ENCODE measurements at regions not wholly inside any gene's neighbourhood (a gene's known extent, or its start where the extent isn't known, plus 50 kb on each side); places are given as distances from the start of the nearest gene placed in this dataset.

DNA sequence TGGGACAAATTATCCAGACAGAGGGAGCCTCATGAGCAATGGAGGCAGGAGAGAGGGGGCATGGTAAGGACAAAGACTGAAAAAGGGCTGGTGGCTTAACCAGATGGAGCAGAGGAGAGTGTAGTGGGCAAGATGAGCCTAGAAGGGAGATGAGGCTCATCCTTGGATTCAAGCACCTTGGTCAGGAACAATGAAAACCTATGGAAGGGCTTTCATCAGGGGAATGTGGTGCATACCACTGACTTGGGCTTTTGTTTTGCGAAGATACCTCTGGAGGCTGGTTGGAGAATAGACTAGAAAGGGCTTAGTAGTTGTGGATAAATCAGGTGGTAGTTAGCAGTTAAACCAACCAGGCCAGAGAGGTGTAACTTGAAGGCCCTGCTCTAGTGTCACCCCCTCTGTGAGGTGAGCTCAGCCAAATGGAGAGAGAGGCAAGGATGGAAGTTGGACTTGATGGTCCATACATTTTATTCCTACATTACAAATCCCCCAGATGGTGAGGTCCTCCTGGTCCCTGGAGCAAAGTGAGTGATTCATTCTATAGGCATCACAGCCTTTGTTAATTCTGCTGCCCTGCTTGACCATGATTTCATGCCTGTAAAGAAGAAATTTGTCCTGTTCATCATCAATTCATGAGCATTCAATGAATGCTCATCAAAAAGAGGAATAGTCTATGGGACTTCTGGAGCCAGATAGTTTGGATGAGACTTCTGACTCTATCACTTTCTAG lies 264.8 kb upstream of the IGFBP7 start:
- TF ChIP-seq, protein P1, sequence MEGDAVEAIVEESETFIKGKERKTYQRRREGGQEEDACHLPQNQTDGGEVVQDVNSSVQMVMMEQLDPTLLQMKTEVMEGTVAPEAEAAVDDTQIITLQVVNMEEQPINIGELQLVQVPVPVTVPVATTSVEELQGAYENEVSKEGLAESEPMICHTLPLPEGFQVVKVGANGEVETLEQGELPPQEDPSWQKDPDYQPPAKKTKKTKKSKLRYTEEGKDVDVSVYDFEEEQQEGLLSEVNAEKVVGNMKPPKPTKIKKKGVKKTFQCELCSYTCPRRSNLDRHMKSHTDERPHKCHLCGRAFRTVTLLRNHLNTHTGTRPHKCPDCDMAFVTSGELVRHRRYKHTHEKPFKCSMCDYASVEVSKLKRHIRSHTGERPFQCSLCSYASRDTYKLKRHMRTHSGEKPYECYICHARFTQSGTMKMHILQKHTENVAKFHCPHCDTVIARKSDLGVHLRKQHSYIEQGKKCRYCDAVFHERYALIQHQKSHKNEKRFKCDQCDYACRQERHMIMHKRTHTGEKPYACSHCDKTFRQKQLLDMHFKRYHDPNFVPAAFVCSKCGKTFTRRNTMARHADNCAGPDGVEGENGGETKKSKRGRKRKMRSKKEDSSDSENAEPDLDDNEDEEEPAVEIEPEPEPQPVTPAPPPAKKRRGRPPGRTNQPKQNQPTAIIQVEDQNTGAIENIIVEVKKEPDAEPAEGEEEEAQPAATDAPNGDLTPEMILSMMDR (IDR thresholded peaks at IDR 0.05): no peak
- TF ChIP-seq ZFX (IDR thresholded peaks at IDR 0.05; ENCODE audit: borderline replicate concordance): no peak
- no peak overlapping the region for H3K27ac ChIP-seq

DNA sequence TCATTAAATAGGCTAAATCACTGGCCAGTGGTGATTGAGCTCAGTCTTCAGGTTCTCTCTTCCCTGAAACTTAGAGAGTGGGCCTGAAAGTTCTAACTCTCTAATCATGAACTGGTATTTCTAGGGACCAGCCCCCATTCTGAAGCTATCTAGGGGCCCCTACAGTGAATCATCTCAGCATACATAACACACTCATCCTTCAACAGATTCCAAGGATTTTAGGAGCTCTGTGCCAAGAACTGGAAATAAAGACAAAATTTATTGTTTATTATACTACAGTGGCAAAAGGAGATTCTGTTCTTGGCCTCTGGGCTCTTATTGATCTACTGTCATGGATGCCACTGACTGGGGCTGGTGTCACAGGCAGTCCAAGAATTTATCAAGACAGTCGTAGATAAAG lies 263.8 kb upstream of the IGFBP7 start:
- TF ChIP-seq, protein P1 (IDR thresholded peaks at IDR 0.05): no peak
- no peak for TF ChIP-seq ZFX (IDR thresholded peaks at IDR 0.05; ENCODE audit: borderline replicate concordance)
- no peak overlapping the region for H3K27ac ChIP-seq

DNA sequence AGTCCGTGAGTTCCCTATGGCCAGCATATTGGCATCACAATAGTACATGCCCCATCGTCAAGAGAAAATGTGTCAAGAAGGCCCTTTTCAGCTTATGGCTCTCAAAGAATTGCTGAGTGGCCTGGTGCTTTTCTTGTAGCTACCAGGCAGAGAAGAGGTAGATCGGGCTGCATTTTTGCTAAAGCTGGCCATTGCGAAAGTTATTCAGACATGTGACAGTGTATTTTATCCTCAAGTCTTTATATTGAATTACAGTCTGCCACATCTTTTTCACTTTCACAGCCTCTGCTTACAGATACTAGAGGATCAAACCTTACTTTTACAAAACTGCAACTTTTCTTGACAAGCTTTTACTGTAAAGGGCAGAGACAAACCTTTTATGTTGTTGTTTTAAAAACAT lies 261.5 kb upstream of the IGFBP7 start:
- TF ChIP-seq, protein P1 (IDR thresholded peaks at IDR 0.05): no peak
- TF ChIP-seq ZFX (IDR thresholded peaks at IDR 0.05; ENCODE audit: borderline replicate concordance): no peak
- no peak overlapping the region for H3K27ac ChIP-seq

DNA sequence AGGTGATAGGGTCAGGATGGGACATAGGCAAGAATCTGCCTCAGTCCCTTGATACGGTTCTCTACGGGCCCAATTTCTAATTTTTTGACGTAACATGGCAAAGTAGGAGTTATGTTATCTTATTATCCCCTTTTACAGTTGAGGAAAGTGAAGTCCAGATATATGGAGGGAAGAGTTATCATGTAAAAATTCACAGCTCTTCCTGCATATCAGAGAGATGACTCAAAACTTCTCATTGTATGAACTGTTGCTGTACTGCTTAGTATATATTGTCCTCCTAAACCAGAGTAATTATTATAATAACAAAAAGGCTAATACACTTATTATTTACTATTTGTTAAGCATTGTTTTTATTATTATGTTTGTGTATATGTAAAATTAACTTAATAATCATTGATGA lies 260.5 kb upstream of the IGFBP7 start:
- no peak for TF ChIP-seq ZFX (IDR thresholded peaks at IDR 0.05; ENCODE audit: borderline replicate concordance)
- TF ChIP-seq, protein P1 (IDR thresholded peaks at IDR 0.05): no peak
- no peak overlapping the region for H3K27ac ChIP-seq

DNA sequence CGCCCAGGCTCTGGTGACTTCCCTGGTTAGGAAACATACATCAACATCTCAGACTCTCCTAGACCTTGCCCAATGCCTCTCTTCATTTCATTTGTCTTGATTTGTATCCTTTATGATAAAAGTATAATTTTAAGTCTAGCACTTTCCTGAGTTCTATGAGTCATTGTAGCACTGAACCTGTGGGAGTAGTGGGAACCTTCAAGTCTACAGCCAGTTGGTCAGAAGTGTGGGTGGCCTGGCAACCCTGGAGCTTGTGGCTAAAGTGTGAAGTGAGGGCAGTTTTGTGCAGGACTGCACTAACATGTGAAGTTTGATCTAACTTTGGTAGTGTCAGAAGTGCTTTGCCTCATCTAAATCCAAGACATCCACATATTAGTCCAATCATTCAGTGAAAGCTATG lies 259.3 kb upstream of the IGFBP7 start:
- no peak overlapping the region for H3K27ac ChIP-seq
- TF ChIP-seq, protein P1 (IDR thresholded peaks at IDR 0.05): no peak
- no peak for TF ChIP-seq ZFX (IDR thresholded peaks at IDR 0.05; ENCODE audit: borderline replicate concordance)

DNA sequence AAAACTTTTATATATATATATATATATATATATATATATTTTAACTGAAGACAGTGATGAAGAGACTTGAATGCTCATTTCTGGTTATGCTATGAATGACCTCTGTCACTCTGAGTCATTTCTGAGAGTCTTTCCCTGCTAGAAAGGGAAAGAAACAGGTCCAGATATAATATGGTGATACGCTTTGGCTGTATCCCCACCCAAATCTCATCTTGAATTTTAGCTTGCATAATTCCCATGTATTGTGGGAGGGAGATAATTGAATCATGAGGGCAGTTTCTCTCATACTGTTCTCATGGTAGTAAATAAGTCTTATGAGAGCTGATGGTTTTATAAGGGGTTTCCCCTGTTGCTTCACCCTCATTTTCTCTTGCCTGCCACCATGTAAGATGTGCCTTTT lies 254.1 kb upstream of the IGFBP7 start:
- H3K27ac ChIP-seq: no peak overlapping the region
- no peak for TF ChIP-seq ZFX (IDR thresholded peaks at IDR 0.05; ENCODE audit: borderline replicate concordance)
- TF ChIP-seq, protein P1 (IDR thresholded peaks at IDR 0.05): no peak

DNA sequence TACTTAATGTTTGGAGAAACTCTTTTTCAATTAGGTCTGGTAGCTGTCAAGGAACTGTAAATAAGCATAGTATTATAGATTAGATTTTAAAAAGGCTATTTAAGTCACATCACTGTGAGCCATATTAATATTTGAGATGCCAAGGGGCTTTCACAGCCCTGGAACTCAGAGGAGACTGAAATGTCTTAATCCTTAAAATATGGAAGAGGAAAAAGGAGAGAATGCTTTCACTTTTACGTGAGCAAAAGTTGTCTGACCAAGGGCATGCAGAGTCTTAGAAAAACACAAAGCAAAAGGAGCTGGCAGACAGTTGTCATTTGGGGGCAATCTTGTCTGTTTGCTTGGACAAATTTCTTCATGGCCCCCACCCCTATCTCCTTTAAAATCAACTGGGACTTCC lies 253.2 kb upstream of the IGFBP7 start:
- TF ChIP-seq, protein P1 (IDR thresholded peaks at IDR 0.05): no peak
- TF ChIP-seq ZFX (IDR thresholded peaks at IDR 0.05; ENCODE audit: borderline replicate concordance): no peak
- H3K27ac ChIP-seq: no peak overlapping the region

Measured in 22Rv1 (cell line).